HCT116 (cell line): ENCODE measurements at regions not wholly inside any gene's neighbourhood (a gene's known extent, or its start where the extent isn't known, plus 50 kb on each side); places are given as distances from the start of the nearest gene placed in this dataset.

Experiments
- CEBPB ChIP-seq: IDR thresholded peaks from 2 replicates; pipeline ENCODE4 v1.6.1; 2012; ENCODE audit warnings: low read depth
- CTCF ChIP-seq, 3 experiments: fragments of 200-600 bp in 1 of 3; sonication (generic) in 1 of 3; IDR thresholded peaks in 2 of 3; conservative IDR thresholded peaks in 1 of 3; 2 replicates each; pipeline ENCODE4 v1.5.1; 2012 to 2017; ENCODE audit warnings: low read depth in 2 of 3, low read length in 2 of 3, antibody characterized with exemption in 1 of 3, borderline replicate concordance in 1 of 3, control low read depth in 1 of 3, mild to moderate bottlenecking in 1 of 3, mixed read lengths in 1 of 3, mixed run types in 1 of 3, moderate library complexity in 1 of 3; ENCODE audit not compliant: insufficient read depth in 1 of 3
- EGR1 ChIP-seq: IDR thresholded peaks from 2 replicates; pipeline ENCODE4 v1.6.1; 2012; ENCODE audit warnings: low read depth
- EZH2 ChIP-seq: fragments of 200-600 bp; sonication (generic); IDR thresholded peaks from 2 replicates; pipeline ENCODE4 v1.6.1; 2017; ENCODE audit warnings: antibody characterized with exemption, mixed run types
- EZH2phosphoT487 ChIP-seq: fragments of 200-600 bp; IDR thresholded peaks from 2 replicates; pipeline ENCODE4 v1.6.1; 2018; ENCODE audit warnings: antibody characterized with exemption, borderline replicate concordance
- FOSL1 ChIP-seq: IDR thresholded peaks from 2 replicates; pipeline ENCODE4 v1.6.1; 2012; ENCODE audit warnings: low read depth
- JUND ChIP-seq: IDR thresholded peaks from 2 replicates; pipeline ENCODE4 v1.6.1; 2012
- MAX ChIP-seq: IDR thresholded peaks from 2 replicates; pipeline ENCODE4 v1.6.1; 2012
- POLR2A ChIP-seq: IDR thresholded peaks from 2 replicates; pipeline ENCODE4 v1.7.0; 2011; ENCODE audit warnings: borderline replicate concordance; ENCODE audit not compliant: insufficient read depth, insufficient read length; ENCODE audit errors: extremely low read depth
- POLR2AphosphoS5 ChIP-seq: IDR thresholded peaks from 2 replicates; pipeline ENCODE4 v1.6.1; 2011; ENCODE audit warnings: mild to moderate bottlenecking, low read depth, low read length, moderate library complexity
- RAD21 ChIP-seq: IDR thresholded peaks from 2 replicates; pipeline ENCODE4 v1.6.1; 2012; ENCODE audit warnings: low read depth, mild to moderate bottlenecking
- SIN3A ChIP-seq: IDR thresholded peaks from 2 replicates; pipeline ENCODE4 v1.6.1; 2012; ENCODE audit warnings: low read depth
- YY1 ChIP-seq: IDR thresholded peaks from 2 replicates; pipeline ENCODE4 v1.6.1; 2011; ENCODE audit warnings: low read length, low read depth, moderate library complexity, mild to moderate bottlenecking; ENCODE audit not compliant: insufficient replicate concordance; ENCODE audit errors: extremely low read depth
- ZBTB33 ChIP-seq: IDR thresholded peaks from 2 replicates; pipeline ENCODE4 v1.6.1; 2011; ENCODE audit warnings: mild to moderate bottlenecking, low read length, moderate library complexity; ENCODE audit not compliant: insufficient replicate concordance; ENCODE audit errors: extremely low read depth

- TF ChIP-seq MAX, result no peak
- no peak for TF ChIP-seq CTCF (IDR thresholded peaks at IDR 0.05 in 2 of 3, conservative IDR thresholded peaks at IDR 0.05 in 1 of 3; ENCODE audit: borderline replicate concordance in 1 of 3, insufficient read depth in 1 of 3, low read depth in 2 of 3, low read length in 2 of 3)
- no peak for TF ChIP-seq EZH2
- TF ChIP-seq EZH2phosphoT487, result no peak
- TF ChIP-seq ZBTB33, result no peak
- TF ChIP-seq JUND, result no peak
- no peak for TF ChIP-seq FOSL1
- no peak for TF ChIP-seq EGR1
- no peak for TF ChIP-seq SIN3A
- no peak for TF ChIP-seq POLR2AphosphoS5
- no peak for TF ChIP-seq POLR2A
- TF ChIP-seq RAD21, result no peak
- TF ChIP-seq YY1, result no peak
- no peak for TF ChIP-seq CEBPB
Measured at GRCh38 chr12:3431686-3432085, 59.3 kb upstream of the PRMT8 start.
